Heart right ventricle (tissue), 16 donors: ENCODE measurements at regions not wholly inside any gene's neighbourhood (a gene's known extent, or its start where the extent isn't known, plus 50 kb on each side); places are given as distances from the start of the nearest gene placed in this dataset.
A peak's percentile ranks its signal among the peaks of the same experiment; 100 is the strongest.

Experiments used
- ATAC-seq, 8 donors: fragments of 200-7000 bp; cut with Tn5 transposase; one replicate each; pipeline ENCODE4 v1.9.1; 2020; ENCODE audit warnings: mild to moderate bottlenecking in 8 of 8, moderate library complexity in 8 of 8, moderate number of reproducible peaks in 1 of 8
- DNase-seq, 2 donors: peaks; one replicate each; pipeline ENCODE4 v3.0.0-alpha.2; 2020
- H3K27ac ChIP-seq, 10 donors: fragments of 200-600 bp; sonication (generic) in 2 of 10; one replicate each; pipeline versions ENCODE4 v1.5.0 to v1.8.0; 2020 to 2022; ENCODE audit warnings: mild to moderate bottlenecking in 3 of 10
- H3K27me3 ChIP-seq, 7 donors: fragments of 200-600 bp; one replicate each; pipeline ENCODE4 v1.8.0; 2021 to 2022; ENCODE audit warnings: mild to moderate bottlenecking in 2 of 7
- H3K36me3 ChIP-seq, 9 donors: fragments of 200-600 bp; sonication (generic) in 1 of 9; one replicate each; pipeline versions ENCODE4 v1.5.0 to v1.8.0; 2020 to 2022; ENCODE audit warnings: mild to moderate bottlenecking in 2 of 9
- H3K4me1 ChIP-seq, 9 donors: fragments of 200-600 bp; sonication (generic) in 1 of 9; one replicate each; pipeline versions ENCODE4 v1.5.0 to v1.8.0; 2020 to 2022; ENCODE audit warnings: mild to moderate bottlenecking in 4 of 9
- H3K4me3 ChIP-seq, 10 donors: fragments of 200-600 bp; sonication (generic) in 2 of 10; one replicate each; pipeline versions ENCODE4 v1.5.0 to v1.8.0; 2020 to 2022; ENCODE audit warnings: mild to moderate bottlenecking in 7 of 10, moderate library complexity in 2 of 10
- H3K9me3 ChIP-seq, 11 donors: fragments of 200-600 bp in 10 of 11; sonication (generic) in 2 of 11; one replicate each; pipeline versions ENCODE4 v1.5.0 to v1.8.0; 2013 to 2022; ENCODE audit warnings: mild to moderate bottlenecking in 2 of 11, control low read depth in 1 of 11, moderate library complexity in 1 of 11
- WGBS, 2 donors: extraction: QIAGEN DNeasy Blood & Tissue Kit; methylation state at CpG; one replicate each; pipeline ENCODE4 v1.1.7; 2013; ENCODE audit warnings: inconsistent platforms in 1 of 2; 5-methylcytosine and 5-hydroxymethylcytosine counted together
- intact Hi-C, 10 donors: fragments of 100-400 bp; cut with DNase I; formaldehyde crosslinking; loops; one replicate each; pipeline versions ENCODE4 v1.11.1 to v1.14.2; 2022
- TF ChIP-seq, protein P1 (sequence below), 9 donors: fragments of 200-600 bp; sonication (generic) in 2 of 9; IDR thresholded peaks; one replicate each; pipeline versions ENCODE4 v1.5.0 to v1.8.0; 2021 to 2022; ENCODE audit warnings: antibody characterized with exemption in 9 of 9, mild to moderate bottlenecking in 5 of 9, moderate library complexity in 1 of 9
- donor health status: Arrhythmogenic right ventricular cardiomyopathy.
- donor health status: ischemic (EF 13 %, LVEDD 7.1; RV severe dilation, severe dysfunction).
- donor health status: healthy with polysubstance abuse.
- donor health status: DM: no; HTN: yes; CAD: no.
- donor health status: DM: no; HTN: no; CAD: no.
- donor health status: ischemic (EF 25% LVEDD 6.9; RV normal size, moderate dysfunction).
- donor health status: ischemic (EF 25% LVEDD 5.7; RV mildly dilated, moderate dysfunction).
- donor health status: healthy.
- donor health status: DM: yes; HTN: yes; CAD: no.
- donor health status: Ischemic cardiomyopathy.
- donor health status: ischemic (EF 35%, LVEDD 5.7; RV mildly dilated, moderate dysfunction).
- donor health status: nonischemic (EF 11% LVEDD 7.7; RV severe dilation, severe dysfunction).
- donor health status: DM: yes; HTN: yes; CAD: no.
- donor health status: PGD.
- donor health status: ischemic (EF 29% LVEDD 5.4; RV normal size, mild dysfunction).
- donor health status: nonischemic (EF 23%, LVEDD 6.1; RV moderate dilation, normal function).

DNA sequence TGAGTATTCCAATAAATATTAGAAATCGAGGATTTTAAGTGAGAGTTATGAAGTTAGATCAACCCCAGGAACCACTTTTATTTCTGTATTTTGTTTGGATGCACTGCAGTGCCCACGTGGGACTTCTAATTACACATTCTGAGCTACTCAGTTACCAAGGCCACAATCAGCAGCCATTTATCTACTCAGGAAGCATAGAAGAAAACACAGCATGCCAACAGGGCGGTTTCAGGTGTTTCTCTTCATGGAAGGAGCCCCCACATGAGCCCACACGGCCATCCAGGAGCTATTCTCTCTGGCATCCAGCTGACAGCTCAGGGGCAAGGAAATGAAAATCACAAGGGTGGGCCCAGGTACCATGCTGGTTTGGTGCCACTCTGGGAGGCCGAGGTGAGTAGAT, 266.5 kb upstream of the MKLN1 start:
- Histone ChIP-seq H3K27me3 (no peaks in the 10 kb centered on the region), H3K36me3 (peaks cover 0 to 21% (median 0%) of the 10 kb centered on the region in 9 donors), H3K9me3 (no peaks in the 10 kb centered on the region), H3K27ac (peak overlapping the region in 4 of 10 donors; percentile 17 to 51 (median 32)), H3K4me1 (peaks cover 10 to 51% (median 39%) of the 10 kb centered on the region in 9 donors), H3K4me3 (no peak overlapping the region)
- DNase-seq: no peak
- TF ChIP-seq, protein P1, sequence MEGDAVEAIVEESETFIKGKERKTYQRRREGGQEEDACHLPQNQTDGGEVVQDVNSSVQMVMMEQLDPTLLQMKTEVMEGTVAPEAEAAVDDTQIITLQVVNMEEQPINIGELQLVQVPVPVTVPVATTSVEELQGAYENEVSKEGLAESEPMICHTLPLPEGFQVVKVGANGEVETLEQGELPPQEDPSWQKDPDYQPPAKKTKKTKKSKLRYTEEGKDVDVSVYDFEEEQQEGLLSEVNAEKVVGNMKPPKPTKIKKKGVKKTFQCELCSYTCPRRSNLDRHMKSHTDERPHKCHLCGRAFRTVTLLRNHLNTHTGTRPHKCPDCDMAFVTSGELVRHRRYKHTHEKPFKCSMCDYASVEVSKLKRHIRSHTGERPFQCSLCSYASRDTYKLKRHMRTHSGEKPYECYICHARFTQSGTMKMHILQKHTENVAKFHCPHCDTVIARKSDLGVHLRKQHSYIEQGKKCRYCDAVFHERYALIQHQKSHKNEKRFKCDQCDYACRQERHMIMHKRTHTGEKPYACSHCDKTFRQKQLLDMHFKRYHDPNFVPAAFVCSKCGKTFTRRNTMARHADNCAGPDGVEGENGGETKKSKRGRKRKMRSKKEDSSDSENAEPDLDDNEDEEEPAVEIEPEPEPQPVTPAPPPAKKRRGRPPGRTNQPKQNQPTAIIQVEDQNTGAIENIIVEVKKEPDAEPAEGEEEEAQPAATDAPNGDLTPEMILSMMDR (IDR thresholded peaks at IDR 0.05): no peak
- 72 to 79% methylated on average over 5 of the region's 5 CpGs for WGBS, 2 donors
- ATAC-seq: peak in 3 of 8 donors; percentile 10 to 22 (median 16)
- intact Hi-C loops: loop anchor here in 4 of 10 donors (10.0 kb wide), 3 partner anchors 164 to 364 kb away; no protein-coding TSS in a partner anchor

DNA sequence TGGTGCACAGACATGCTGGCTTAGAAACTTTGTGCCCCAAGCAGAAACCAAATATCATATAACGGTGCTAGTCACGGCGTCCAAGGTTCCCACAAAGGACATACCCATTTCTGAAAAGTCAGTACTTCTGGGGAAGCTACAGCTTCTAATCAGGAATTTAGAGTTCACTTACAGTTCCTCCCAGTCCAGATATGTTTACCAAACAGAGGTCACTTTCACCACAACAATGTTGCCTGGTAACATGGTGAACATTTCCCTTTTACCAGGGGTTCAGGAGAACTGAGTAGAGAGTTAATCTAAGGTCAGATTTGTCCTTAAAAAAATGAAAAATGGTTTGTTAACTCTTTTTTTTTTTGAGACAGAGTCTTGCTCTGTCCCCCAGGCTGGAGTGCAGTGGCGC, 265.9 kb upstream of the MKLN1 start:
- Histone ChIP-seq H3K4me1 (peaks cover 10 to 46% (median 33%) of the 10 kb centered on the region in 9 donors), H3K27ac (peak overlapping the region in 3 of 10 donors; percentile 17 to 51 (median 34)), H3K36me3 (peaks cover 0 to 21% (median 0%) of the 10 kb centered on the region in 9 donors), H3K9me3 (no peaks in the 10 kb centered on the region), H3K4me3 (no peak overlapping the region), H3K27me3 (no peaks in the 10 kb centered on the region)
- ATAC-seq (peak; percentile 16 to 76 (median 40)), DNase-seq (no peak)
- intact Hi-C loops: loop anchor here in 4 of 10 donors (10.0 kb wide), 3 partner anchors 163 to 363 kb away; no protein-coding TSS in a partner anchor
- WGBS, 2 donors: 65 to 89% methylated on average over 3 to 4 of the region's 4 CpGs
- TF ChIP-seq, protein P1 (IDR thresholded peaks at IDR 0.05): no peak

DNA sequence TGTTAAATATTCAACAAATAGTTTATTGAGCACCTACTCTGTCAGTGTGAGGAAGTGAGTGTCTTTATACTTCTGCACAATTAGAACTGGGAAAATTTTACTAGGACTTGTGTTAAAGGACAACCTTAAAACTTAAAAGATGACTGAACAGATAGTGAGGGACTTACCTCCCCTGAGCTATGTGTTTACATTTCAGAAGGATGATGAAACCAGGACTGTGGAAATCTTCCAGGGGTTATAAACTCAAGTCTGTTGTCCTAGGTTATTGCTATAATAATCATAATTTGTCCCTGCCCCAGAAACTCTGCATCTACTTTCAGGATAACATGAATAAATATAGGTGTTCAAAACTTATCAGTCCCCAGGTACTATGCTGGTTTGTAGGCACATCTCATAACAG, 261.0 kb upstream of the MKLN1 start:
- Histone ChIP-seq H3K36me3 (peaks cover 0 to 21% (median 0%) of the 10 kb centered on the region in 9 donors), H3K27ac (no peak overlapping the region), H3K27me3 (no peaks in the 10 kb centered on the region), H3K4me3 (no peak overlapping the region), H3K9me3 (no peaks in the 10 kb centered on the region), H3K4me1 (peaks cover 2 to 57% (median 40%) of the 10 kb centered on the region in 9 donors)
- no peak for ATAC-seq
- TF ChIP-seq, protein P1 (IDR thresholded peaks at IDR 0.05): no peak
- intact Hi-C loops: loop anchor here in 6 of 10 donors (5.0 to 10.0 kb wide), 5 partner anchors 158 to 361 kb away; no protein-coding TSS in a partner anchor
- DNase-seq: no peak

DNA sequence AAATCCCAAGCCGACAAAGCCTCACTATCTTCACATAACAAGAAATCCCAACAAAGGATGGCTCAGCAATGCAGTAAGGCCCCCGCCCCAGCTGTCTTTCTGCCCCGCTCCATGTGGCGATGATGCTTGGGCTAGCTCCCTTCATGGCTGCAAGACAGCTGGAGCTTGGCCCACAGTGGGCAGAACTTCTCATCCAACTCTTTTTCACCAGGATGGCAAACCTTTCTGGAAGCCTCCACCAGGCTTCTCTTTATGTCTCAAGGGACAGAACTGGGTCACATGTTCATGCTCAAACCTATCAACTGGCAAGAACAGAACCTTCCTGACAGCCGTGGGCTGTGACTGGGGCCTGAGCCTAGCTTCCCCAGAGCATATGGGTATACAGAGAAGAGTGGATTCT, 260.5 kb upstream of the MKLN1 start:
- ATAC-seq: peak in 2 of 8 donors; percentile 29 to 42

More for the DNA sequence above, 260.5 kb upstream of the MKLN1 start:
- 70 to 73% methylated on average over 5 of the region's 5 CpGs for WGBS, 2 donors
- Histone ChIP-seq H3K27ac (peak overlapping the region in 4 of 10 donors; percentile 7 to 32 (median 19)), H3K27me3 (no peaks in the 10 kb centered on the region), H3K9me3 (no peaks in the 10 kb centered on the region), H3K4me3 (no peak overlapping the region), H3K36me3 (peaks cover 0 to 17% (median 0%) of the 10 kb centered on the region in 9 donors), H3K4me1 (peaks cover 2 to 59% (median 42%) of the 10 kb centered on the region in 9 donors)
- DNase-seq: no peak
- TF ChIP-seq, protein P1 (IDR thresholded peaks at IDR 0.05): no peak
- intact Hi-C loops: loop anchor here in 6 of 10 donors (5.0 to 10.0 kb wide), 5 partner anchors 158 to 360 kb away; no protein-coding TSS in a partner anchor
